Fibroblast of skin of left quadriceps (primary cell): ENCODE measurements at regions not wholly inside any gene's neighbourhood (a gene's known extent, or its start where the extent isn't known, plus 50 kb on each side); places are given as distances from the start of the nearest gene placed in this dataset.

Experiments
- DNase-seq, 2 experiments: peaks; one replicate each; pipeline ENCODE4 v3.0.0-alpha.2; 2013; ENCODE audit warnings: low read depth in 2 of 2

DNA sequence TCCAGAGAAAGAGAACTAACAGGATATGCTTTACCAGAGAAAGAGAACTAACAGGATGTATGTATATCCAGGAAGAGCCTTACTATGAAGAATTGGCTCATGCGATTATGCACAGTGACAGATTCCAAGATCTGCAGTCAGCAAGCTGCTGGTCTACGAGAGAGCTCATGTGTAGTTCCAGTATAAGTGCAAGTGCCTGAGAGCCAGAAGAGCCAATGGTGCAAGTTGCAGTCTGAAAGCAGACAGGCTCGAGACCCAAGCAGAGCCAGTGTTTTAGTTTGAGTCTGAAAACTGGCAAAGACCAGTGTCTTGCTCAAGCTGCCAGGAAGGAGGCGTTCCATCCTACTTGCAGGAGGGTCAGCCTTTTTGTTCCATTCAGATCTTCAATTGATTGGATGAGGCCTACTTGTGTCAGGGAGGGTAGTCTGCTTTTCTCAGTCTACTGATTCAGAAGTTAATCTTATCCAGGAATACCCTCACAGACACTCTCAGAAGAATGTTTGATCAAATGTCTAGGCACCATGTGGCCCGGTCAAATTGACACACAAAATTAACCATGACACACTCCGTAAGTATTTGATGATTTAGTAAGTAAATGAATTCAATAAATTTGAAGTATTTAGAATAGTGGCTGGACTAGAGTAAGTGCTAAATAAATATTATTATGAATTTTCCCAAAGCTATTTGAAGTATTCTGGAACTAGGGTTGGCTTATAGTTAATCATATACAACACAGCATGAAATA lies 372.1 kb upstream of the SGCD start:
- DNase-seq: peak; percentile 57 to 62

DNA sequence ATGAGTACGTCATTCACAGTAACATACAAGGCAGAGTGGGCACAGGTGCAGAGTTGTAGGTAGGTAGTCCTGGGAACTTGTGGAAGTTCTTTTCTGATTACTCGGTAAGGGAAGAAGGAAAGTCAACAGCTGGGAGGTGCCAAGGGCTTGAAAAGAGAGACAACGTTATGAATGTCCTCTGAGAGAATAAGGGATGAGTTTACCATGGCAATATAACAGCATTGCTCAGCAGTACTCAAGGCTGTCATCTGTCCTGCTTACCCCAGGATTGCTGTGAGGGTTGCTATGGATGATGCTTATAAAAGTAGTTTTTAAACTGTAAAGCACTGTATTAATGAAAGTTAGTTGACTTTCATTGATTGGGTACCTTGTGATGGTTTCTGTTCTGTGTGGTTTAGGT lies 369.1 kb upstream of the SGCD start:
- no peak for DNase-seq

DNA sequence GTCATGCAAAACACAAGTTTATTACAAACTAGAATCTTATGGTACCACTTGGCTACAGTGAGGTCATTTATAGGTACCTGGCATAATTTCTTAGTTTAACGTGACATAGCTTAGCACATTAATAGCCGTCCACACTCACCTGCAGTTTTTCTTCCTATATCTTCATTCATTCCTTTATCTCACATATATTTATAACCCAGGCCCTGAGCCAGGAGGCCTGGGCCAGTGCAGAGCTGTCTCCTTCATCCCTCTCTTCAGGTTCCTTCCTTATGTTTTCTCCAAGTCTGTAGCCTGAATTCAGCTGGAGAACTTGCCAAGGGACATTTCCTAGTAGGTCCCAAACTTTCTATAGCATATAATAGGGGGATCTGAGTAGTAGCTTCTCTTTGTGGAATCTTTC lies 367.9 kb upstream of the SGCD start:
- DNase-seq: no peak

DNA sequence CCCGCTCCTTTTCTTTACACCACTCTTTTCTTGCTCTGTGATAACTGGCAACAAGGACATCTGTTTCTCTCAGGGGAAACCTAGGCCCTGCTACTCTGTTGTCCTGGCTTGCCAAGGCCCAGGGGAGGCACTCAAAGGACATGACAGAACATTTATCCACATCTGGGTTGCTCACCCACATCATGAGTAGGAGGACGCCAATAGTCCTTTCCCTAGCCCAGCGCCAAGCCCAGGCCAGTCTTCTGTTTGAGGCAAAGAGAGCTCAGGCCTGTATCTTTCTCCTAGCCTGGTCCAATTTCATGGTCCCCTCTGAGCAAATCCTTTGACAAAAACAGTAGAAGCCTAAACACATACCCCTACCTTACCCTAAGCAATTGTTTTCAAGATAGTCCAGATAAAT lies 366.8 kb upstream of the SGCD start:
- DNase-seq: no peak

DNA sequence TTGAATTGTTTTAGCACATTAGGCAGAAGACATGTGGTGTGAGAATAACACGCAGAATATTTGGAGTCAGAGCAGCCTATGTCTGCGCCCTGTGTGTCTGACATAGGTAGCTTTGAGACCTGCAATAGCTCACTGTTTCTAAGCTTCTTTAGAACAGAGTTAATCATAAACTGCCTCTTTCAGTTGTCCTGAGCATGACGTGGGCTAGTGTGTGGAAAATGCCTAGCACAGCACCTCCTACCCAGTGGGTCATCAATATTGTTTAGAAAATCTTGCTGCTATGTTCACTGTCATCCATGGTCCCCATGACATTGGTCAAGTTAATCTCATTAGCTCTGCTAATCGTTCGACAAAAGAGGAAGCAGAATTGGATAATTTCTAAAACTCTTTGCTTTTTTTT lies 357.4 kb upstream of the SGCD start:
- no peak for DNase-seq

DNA sequence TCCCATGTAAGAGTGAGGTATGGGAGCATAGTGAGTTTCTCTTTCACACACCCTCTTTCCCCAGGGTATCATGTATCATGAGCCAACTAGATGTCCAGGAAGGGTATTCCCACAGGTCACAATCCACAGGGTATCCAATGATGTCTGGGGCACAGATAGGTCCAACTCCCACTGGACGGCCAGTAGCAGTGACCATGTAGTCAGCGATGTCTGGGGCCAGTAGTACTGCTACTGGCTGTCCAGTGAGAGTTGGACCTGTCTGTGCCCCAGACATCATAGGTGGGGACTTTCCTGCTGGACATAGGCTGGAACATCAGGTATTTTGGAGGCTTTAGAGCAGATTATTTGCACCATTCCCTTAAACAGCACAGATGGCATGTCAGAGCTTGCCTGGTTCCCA lies 352.6 kb upstream of the SGCD start:
- no peak for DNase-seq

DNA sequence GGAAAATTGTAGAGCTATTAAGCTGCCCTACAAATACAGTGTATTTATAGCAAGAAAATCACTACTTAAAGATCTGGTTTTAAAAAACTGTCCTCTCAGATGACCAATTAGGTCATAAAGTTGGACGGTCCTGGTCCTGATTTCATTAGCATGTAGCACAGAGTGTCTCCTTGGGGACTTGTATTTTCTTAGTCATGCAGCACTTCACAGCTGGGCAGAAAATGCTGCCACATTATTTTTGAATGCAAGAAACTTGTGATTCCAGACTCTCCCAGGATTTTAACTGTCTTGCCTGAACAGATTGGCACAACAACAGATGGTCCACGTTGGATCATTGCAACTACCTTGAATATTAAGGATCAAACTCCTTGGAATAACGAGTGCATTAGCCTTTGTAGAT lies 348.1 kb upstream of the SGCD start:
- DNase-seq: no peak

DNA sequence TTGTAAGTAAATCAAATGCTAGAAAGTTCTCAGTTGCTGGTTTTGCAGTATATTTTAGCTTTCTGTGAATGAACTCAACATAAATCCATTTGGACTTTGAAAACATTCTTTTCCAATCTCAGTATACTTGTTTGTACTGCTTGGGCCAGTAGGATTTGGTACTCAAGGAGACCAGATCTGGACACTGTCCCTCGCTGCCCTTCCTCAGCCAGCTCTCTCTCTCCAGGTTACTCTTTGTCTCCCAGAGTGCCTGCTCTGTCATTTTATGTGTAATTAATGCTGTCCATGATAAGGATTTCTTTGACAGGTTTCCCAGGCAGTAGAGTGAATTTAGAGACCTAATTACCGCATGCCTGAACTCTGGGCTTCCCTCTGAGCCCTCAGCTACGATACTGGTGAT lies 344.6 kb upstream of the SGCD start:
- no peak for DNase-seq

DNA sequence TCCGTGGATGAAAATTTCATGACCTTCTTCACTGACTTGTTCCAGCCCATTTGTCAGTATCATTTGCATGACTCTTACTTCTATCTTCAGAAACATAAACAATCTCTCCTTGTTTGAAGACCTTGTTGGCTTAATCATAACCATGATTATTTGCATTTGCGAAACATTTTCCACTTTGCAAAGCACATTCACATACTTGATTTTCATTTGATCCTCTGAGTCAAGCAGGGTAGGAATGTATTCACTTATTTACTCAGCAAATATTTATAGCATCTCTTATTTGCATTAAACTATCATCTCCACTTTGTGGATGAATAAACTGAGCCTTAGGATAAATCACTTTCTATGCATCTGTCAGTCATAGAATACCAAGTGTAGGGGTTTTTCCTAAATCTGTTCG lies 343.0 kb upstream of the SGCD start:
- peak; percentile 59 to 60 for DNase-seq

DNA sequence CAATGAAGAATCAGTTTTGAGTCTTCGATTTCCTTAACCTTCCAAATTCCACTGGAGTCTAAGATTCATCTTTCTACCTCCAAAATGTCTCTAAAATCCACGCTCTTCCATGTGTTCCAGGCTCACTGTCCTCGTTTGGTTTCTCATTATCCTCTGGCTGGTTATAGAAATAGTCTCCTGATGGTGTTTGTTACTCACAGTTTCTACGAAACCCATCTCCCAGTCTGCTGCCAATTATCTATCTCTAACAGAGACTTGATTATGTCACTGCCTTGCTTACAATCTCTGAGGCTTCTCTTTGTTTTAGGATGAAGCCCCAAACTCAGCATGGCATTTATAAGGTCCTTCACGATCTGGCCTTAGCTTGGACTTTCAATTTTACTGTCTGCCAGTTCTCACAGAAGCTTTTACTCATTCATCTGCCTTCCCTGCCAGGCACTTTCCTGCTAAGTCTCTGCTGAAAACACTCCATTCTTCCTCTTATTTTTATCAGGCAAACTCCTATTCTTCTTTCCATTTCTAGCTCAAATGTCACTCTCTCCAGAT lies 339.6 kb upstream of the SGCD start:
- no peak for DNase-seq

DNA sequence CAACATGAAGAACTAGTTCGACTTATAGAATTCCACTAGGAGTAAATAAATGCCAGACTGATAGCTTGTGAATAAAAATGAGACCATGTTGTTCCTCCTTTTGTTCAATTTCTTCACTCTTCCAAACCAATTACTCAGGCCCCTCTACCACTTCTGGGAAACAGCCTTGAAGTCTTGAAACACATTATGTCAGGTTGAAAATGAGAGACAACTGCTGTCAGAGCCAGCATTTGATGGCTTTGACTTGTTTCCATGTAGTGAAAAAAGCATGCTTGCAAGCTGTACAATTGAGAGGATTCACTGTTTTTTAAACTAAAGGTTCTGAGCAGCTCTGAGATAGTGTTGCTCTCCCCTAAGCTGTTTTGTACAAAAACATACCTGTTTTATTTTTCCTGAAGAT lies 337.1 kb upstream of the SGCD start:
- no peak for DNase-seq

DNA sequence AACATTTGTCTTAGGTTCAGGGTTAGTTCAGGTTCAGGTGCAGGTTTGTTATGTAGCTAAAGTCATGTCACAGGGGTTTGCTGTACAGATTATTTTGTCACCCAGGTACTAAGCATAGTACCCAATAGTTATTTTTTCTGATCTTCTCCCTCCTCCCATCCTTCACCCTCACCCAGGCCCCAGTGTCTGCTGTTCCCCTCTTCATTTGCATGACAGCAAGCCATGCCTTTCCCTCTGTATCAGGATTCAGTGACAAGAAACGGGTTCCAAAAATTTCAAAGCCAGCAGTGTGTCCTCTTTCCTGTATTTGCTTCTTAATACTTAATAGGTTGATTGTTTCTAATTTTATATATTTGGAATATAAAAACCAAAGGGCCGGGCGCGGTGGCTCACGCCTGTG lies 330.8 kb upstream of the SGCD start:
- DNase-seq: no peak

DNA sequence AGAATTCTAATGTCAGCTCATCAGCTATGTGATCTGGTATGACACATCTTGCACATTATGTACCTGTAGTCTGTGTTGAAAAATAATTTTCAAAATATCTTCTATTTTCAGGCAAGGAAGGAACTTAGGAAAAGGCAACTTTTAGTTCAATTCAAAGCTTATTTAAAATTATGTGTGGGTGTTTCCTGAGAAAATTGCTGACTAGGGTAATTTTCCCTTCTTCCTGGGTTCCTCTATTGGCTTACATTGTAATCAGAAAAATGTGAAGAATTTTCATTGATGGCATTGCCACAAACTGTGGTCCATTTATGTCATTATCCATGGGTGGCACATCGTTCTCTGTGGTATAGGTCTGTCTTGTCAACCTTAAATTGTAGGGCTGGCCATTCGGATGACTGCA lies 328.7 kb upstream of the SGCD start:
- DNase-seq: no peak

DNA sequence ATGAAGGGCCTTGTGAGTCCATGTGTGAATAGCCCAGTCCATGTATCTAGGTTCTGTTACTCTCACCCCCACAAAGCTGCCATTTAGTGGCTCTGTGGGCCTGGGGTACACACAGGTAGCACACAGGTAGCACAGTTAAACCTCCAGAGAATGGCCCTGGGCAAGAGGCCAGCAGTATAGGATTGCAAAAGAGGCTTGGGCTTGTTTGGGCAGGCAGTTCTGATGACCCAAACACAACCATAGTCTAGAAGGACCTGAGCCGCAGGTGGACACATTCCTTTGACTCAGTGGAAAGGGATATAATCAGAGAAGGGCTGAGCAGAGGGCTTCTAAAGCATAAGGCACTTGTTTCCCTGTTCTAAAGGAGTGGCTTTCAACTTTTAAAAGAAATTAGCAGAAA lies 326.8 kb upstream of the SGCD start:
- no peak for DNase-seq

DNA sequence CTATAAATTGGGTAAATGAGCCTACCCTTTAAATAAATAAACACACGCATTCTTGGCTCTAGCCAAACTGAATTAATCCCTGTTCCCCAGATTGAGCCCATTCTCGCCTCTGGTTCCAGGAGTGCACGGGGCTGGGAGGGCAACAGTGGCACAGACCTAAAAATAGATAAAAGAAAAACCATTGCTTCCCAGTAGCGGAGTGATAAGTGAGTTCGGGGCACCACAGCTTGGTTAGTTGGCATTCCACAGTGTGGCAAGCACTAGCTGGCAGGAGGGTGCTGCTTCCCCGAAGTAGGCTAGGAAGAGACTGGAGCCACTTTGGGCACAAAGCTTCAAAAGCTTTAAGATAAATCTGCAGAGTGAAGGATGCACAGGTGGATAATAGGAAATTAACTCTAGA lies 322.2 kb upstream of the SGCD start:
- no peak for DNase-seq

DNA sequence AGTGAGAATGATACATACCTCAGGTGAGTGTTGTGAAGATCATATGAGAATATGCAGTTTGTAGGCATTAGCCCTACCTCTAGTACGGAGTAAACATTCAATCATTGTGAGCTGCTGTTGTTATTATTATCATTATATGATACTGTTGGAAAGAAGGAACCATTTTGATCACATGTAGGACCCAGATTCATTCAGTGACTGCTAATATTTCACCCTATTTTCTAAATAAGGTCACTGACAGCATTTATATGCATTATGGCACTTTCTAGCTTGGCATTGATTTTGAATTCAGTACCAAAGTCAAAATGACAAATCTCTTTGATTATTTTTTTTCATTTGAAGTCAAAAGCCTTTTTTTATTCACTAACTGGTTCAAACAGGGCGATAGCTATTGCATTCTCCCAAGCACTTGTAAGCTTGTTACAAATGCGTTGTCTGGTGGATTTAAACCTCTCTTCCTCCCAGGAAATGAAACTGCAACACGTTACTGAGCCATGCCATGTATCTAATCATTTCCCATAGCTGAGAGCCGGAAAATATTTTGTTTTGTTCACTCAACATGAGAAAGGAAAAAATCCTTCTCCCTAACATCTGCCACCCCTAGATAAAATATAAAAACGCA lies 320.8 kb upstream of the SGCD start:
- no peak for DNase-seq

DNA sequence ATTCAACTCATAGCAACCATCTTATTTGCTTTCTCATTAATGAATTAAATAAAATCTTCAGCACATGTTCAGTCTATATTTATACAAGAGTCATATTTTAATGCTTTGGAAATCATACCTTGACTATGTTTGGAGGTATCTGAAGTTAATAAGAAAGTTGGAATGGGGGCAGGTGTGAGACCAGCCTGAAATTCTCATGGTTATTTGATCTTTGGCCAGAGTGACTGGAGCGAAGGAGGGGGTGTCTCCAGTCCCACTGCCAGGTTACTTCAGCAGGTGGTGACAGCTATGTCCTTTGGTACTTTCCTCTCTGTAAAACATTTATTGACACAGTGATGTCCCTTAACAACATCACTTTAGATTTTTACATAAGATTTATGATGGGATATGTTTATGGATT lies 318.1 kb upstream of the SGCD start:
- no peak for DNase-seq

DNA sequence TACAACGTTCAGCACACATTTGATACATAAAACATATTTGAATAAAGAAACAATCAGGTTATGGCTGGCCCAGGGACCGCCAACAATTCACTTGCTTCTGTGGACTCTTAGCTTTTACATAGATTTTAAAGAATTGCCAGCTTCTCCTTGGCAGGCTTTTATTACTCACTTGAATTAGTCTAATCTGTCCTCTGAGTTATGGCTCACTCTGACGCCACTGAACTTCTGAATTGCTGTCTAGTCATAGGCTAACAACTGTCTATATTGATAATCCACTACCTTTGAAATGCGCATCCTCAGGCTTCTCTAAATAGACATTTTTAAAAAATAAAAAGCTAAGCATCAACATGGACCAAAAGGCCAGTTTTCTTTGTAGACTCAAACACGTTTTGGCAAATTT lies 317.4 kb upstream of the SGCD start:
- no peak for DNase-seq

DNA sequence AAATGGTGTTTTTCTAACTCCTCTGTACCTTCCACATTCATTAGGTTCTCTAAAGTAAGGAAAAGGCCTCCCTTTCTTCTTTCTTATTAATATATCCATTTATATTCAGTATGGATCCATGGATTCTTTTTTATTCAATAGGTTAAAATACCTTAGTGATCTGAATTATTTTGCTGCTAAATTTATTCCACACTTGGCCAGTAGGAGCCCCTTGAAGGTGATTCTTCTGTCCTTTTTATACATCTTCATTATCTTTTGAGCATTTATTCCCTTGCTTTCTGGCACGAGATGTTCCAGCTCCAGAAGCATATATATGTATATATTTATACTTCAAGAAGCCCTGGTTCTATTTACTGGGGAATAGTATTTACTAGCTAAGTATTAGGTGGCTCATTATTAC lies 311.8 kb upstream of the SGCD start:
- no peak for DNase-seq

DNA sequence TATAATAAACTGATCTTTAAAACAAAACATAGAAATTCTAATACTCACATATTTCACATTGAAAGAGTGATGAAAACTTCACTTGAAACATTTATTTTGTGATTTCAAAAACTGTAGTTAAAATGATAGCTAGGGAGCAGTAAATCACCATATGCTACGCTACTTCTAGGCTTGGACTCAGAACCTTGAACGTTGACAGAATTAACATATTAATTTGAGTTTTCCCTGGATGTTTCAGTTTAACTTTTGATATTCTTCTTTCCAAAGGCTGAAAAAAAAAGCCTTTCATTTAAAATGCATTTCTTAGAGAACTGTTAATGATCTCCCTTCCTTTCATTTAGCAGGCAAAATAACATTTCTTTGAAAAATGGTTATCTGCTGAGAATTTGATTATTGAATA lies 307.8 kb upstream of the SGCD start:
- no peak for DNase-seq

DNA sequence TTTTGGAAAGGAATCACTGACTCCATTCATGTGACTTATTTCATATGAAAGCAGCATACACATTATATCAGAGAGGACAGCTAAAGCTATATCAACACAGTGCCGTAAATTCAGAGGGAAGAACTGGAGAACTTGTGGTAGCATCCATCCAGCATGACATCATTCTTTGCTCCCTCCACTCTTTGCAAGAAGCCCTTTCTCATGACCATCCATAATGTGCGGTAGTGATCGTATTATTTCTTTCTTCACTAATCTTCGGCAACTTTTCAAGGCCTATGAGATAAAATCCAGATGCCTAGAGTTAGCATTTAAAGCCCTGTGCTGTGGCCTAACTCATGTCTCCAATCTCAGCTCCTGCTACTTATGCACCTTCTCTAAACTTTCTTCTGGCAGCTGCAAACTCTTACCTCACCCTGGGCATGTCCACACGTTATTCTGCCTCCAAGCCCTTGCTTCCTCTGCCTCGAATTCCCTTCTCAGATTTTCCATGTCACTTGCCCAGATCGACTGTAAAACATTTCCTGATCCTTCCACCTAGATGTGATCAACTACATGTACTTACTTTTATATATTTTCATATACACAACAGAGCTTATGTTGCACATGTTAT lies 307.3 kb upstream of the SGCD start:
- no peak for DNase-seq

DNA sequence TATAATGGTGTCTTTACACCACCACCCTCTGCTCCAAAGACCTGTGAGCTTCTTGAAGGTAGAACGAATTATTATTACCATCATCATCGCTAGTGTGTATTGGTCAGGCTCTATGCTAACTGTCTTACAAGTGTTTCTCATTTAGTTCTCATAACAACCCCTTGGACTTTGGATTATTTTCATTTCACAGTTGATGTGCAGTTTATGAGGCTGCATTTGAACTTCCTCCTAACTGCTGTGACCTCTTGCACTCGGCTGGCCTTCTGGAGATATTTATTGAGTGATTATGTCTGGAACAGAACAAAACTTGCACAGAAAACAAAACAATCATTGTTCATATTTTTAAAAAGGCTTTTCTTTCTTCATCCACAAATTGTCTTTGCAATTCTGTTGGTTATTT lies 306.3 kb upstream of the SGCD start:
- DNase-seq: no peak

DNA sequence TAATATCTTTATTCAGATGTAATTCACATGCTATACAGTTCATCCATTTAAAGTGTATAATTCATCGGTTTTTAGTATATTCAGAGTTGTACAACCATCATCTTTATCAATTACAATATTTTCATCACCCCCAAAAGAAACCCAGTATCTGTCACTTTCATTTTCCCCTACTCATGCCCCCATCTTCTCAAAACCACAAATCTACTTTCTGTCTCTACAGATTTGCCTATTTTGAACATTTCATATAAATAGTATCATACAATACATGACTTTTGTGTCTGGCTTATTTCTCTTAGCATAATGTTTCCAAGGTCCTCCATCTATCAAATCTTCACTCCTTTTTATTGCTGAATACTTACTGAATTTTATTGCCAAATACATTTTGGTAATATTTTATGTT lies 305.1 kb upstream of the SGCD start:
- DNase-seq: no peak
